ENCODE measurements at regions not wholly inside any gene's neighbourhood (a gene's known extent, or its start where the extent isn't known, plus 50 kb on each side); places are given as distances from the start of the nearest gene placed in this dataset.

DNA sequence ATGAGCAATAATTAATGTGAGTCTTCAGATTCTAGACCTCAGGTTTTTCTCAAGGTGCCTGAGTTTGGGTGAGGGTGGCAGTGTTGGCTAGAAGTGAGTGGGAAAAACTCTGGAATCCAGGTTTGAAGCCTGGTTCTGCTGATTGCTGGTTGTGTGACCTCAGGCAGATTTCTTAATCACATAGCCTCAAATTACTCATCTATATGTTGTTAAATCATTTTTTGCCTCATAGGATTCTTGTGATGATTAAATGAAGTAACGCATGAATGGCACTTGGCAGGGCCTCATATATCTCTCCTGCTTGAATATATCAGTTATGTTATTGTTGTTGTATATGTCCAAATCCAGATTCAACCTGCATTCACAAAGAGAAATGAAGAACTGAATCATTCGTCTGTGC, 60.5 kb downstream of the NR2F2 start:
- no peak for FAIRE-seq

DNA sequence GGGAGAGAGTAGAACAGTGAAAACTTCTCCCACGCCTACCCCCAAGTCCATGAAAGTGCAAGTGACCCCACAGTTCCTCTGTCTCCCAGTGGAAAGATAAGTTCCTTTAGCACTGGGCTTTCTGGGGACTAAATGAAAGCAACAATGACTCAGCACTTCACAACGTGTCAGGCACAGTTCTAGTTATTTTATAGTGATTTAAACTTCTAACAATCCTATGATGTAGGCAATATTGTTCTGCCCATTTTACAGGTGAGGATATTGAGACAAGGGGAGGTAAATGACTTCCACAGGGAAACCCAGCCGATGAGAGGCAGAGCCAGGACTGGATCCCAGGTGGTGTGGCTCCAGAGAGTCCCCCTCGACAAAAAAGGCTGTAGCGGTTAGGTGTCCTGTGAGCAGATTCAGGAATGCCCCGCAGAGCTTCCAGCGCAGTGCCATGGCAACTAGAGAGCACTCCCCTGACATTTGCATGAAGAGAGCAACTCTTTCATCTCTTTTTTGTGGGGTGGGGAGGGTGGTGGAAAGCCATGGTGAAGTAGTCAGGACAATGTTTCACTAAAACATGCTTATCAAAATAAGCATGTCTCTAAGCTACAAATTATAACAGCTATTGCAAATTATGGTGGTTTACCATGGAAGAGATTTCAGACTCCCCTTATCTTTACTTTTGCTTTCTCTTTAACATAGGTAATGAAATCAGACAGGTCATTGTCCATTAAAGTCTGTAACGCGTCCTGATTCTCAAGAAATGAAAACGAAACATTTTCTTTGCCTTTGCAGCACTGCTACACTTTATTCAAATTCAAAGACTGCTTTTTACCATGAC, 62.1 kb downstream of the NR2F2 start:
- no peak for FAIRE-seq

DNA sequence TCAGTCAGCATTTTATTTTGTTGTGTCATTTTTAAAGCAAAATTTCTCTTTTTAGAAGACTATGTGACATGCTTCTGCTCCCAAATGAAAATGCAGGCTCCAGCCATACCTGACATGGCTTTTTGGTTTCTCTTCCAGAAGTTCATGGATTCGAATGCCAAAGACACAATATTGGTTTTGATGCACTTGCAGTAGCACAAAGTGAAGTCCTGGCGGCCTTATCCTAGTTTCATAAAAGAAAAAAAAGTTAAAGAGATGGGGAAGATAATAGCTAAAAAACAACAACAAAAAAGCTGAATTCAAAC, 62.7 kb downstream of the NR2F2 start:
- FAIRE-seq = no peak

DNA sequence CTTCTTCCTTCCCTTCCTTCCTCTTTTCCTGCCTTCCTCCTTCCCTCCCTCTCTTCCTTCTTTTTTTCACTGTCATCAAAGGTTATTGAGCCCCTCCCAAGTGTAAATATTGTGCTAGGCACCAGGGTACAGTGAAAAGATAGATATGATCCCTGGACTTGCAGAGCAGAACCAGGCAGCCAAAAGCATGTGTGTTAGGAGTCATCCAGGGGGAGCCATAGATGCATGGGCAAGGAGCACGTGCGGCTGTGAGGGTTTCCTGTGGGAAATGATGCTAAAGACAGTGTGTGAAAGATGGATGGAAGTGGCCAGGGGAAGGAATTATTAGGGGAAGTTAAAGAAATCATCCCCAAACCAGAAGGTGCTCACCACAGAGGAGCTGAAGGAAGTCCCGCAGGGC, 65.2 kb downstream of the NR2F2 start:
- FAIRE-seq = no peak

DNA sequence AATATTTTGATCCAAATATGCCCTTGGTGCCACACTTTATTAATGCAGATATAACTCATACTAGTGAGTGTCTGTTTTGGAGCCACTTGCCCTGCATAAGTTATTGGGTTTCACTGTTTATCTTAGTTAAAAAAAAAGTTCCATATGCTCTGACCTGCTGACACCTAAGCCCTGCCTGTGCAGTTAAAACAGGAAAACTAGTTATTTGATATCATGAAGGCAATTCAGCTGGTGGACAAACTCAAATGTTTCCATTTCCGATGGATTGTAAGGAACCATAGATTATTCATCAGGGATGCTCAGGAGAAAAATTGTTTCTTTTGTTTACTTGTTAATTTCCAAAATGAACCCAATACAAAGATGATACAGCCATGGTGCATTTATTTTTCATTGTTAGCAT, 68.3 kb downstream of the NR2F2 start:
- no peak for FAIRE-seq

DNA sequence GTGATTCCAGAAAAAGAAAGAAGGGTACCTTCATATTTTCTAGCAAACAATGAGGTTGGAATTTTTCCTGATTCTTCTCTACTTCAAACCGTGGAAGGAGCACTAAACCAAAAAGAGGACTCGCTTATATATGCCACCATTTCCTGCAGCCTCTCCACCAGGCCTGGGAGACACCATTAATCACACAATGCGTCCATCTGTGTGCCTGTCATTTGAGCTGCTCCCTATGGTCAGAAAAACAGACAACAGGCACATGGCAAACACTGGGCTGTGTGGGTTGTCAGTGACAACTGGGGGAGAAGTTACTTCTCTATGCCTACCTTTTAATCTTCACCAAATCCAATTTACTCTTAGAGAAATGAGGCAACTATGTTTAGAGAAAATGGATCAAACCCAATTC, 71.9 kb downstream of the NR2F2 start:
- FAIRE-seq = no peak

DNA sequence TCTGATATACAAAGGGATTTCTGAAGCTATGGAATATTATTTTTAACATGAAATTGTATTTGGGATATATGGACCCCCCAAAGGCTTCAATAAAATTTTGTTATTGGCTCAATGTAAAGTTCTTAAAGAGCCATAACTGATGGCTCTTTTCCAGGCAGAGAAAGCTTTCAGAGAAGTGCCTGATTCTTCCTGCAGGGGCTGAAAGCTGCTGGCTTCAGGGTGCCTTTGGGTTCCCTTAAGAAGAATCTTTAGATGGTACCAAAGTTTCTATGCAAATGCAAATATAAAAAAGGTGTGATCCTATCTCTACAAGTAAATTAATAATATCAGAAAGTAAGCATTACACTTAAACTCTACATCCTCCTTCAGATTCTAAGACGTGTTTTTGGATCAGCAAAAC, 72.6 kb downstream of the NR2F2 start:
- no peak for FAIRE-seq

DNA sequence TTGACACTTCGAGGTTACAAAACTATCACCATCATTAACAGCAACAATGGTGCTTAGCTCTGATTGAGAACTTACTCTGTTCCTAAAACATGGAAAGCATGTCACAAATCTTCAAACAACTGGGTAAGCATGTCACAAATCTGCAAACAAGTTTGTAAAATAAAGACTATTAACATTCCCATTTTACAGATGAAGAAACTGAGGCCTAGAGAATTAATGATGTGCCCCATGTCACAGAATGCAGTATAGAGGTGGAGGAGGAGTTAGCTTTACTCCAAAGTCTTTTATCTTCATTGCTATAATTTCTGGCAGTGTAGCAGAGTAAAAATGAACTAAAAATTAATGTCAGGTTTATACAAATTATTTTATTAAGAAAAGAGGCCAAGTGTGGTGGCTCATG, 73.4 kb downstream of the NR2F2 start:
- FAIRE-seq = no peak

DNA sequence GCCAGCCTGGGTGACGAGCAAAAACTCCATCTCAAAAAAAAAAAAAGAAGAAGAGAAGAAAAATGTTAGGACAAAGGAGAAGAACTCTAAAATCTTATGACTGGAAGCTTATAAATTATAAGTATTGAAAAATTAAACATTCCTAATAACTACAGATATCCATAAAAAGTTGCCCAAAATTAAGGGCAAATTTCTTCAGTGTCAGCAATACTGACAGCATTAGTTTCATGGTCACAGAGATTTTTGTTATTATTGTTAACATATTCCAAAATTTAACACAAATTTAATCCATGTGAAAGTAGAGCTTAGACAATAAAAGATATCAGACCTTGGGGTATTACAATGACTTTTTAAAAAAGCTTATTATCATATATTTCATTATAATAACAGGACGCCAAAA, 74.1 kb downstream of the NR2F2 start:
- FAIRE-seq = no peak

DNA sequence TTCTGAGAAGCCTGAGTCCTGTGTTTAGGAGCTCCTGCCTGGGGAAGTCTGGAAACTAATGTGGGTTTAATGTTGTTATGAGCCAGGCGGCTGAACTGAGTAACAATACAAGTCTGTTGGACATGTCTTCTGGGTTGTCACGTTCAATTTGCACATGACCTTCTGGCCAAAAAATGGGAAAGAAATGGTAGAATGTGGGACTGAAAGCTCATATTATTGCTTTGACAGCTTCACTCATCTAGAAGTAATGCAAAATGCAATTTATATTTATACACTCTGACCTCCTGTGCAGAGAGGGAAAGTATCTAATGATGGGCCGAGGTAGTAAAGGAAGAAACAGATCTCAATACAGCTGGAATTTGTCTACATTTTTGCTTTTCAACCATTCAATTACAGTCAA, 75.8 kb downstream of the NR2F2 start:
- no peak for FAIRE-seq

DNA sequence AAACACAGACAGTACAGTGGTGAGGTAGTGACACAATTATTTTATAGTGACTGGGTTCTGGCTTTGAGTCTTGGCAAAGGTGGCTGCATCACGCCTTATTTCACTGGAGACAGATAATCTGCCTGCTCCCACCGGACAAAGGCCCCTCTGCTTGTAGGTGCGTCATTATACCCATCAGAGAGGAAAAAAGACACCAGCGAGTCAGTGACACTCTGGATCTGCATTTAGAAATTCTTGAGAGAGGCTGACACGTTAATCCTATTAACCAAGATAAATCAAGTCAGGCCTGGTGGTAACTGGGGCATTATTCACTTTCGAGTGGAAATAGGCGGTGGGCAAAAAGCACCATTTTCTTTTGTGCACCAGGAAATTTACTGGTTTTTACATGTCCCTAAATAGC, 76.2 kb downstream of the NR2F2 start:
- FAIRE-seq = no peak

DNA sequence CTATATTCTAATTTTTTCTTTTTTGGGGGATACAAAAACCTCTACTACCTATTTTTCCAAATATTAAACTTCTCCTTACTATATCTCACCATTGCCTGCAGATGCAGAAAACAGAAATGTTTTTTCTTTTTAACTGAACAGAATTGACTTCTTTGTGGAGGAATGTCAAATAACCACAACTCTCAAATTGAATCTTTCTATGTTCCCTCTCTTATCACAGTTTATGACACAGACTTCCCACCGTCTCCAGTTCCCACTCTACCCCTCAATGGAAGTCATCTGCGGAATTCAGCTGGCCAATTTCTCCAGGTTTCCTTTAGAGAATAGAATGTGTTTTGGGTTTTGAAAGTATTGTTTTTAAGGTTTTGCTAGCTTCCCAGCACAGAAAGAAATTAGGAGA, 77.0 kb downstream of the NR2F2 start:
- FAIRE-seq = no peak

DNA sequence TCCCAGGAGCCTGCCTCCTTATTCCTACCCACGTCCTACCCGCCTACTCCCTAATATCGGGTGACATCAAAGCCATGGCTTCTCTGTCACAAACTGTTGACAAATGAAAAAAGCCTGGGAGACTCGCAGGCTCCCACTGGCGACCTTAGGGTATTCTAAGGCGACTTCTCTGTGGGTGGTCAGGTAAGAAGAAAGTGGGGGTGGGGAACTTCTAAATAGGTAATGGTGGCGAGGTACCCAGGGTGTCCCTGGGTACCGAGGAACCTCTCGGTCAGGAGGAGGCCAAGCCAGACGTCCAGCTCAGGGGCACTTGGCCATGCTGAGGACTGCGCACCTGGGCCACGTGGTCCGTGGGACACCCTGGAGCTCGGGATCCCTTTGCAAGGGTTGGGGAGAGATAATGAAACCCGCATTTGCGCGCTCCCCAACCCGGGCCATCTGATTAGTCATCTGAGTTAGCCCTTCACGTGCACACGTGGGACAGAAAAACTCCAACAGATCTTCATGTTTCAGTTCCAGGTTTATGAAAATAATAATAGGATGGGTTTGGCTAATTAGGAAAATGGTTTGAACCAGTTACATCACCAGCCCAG, 78.2 kb downstream of the NR2F2 start:
- FAIRE-seq = no peak

DNA sequence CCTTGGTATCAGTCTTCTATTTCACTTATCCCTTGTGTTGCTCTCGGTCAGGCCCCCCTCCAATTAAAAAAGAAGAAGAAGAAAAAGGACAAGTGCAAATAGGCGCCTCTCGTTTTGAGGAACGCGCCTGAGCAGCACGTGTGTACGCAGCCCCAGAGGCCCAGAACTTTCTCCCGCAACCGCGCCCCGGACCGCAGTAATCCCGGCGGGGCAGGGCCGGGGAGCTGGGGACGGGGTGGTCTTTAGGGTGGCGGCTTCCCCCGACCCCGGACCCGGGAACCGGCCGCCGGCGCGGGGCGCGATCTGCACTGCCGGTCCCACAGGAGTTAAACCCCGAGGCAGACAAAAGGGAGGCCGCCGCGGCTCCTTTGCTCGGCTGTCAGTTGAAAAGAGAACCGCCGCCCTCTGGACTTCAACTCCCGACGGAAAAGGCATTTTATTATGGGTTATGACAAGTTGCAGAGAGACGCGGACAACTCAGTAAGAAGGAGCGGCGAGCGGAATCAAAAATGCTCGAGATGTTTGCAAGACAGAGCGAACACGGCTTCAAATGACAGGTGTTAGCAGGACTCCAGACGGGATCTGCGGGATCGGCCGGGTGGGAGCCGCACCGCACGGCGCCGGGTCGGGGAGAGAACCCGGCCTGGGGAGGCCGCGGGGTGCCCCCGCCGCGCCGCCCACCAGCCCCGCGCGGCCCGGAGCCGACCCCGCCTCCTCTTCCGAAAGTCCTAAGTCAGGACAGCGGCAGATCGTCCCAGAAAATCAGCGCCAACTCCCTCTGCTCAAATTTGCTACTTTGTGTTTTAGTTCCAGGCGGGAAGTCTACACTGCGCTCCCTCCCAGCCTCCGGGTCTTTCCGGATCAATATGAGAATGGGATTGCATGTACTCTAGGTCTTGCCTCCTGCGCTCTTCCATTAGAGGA, 79.0 kb downstream of the NR2F2 start:
- FAIRE-seq = no peak

DNA sequence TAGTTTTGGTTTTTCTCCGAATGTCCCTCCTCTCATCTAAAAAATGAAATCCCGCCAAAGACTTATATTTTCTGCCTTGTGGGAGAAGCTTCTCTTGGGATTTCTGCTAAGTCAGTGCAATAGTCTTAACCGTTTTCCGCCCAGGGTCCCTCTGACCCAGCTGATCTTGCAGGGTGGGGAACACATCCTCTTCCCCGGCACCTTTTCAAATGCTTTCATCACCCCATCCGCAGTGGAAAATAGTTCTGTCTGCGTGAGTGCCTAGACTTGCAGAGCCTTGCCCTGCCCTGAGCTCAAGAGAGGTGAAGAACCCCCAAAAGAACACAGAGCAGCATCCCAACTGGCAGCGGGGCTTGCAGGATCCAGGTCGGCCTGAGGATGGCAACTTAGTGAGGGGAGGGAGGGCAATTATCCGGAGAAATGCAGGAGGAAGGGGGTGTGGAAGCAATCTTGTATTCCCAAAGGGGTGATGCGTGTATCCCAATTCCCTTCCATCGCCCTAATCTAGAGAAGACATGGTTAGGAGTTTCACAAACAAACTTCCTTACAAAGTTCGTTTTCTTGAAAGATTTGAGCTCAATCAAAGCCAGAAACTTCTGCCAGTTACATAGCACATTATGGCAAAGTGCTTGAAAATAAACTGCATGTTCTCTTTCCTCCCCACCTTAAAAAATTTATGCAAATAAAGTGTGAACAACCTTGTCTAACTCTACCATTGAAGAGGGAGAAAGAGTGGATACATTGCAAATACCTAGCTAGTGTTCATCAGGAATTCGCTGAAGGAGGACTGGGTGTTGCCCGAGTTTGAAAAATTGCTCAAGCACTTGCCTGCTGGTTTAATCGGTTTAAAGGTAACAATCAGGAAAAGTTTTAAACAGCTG, 79.9 kb downstream of the NR2F2 start:
- FAIRE-seq = no peak

DNA sequence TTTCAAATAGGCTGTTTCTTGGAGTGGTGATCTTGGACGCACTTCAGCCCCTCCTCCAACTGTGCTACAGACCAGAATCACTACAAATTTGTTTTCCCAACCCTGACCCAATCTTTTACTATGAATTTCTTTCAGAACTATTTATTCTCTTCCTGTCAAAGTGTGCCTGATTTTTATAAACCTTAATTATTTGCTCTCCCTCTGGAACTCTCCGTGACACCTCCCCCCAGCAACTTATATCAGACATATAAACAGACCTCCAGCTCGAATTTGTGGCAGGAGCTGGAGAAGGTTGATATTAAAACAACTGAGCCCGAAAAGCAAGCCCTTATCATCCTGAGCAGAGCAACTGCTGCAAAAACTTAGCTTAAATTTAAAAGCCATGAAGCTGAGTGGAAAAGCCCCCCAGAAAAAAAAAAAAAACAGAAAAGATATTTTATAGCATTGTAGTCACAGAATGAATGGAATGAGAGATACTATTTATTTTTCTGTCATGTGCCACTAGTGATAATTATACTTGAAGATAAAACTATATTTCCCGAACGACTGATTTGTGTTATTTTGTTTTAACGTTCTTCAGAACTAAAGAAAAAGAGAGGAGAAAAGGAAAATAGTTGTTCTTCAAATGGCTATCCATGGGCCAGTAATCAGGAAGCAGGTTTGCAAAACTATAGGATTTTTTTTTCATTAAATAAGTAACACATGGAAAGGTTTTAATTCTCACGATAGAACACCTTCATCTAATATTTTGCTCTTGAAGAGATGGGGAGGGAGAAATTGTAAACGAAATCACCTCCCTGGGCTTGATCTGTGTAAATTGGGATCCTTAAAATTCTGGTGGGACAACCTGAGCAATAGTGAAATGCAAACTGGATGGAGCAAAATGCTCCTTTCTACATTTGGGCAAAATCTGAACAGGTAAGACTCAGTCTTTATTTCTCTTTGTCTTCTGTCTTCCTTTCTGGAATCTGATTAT, 80.8 kb downstream of the NR2F2 start:
- FAIRE-seq = no peak

DNA sequence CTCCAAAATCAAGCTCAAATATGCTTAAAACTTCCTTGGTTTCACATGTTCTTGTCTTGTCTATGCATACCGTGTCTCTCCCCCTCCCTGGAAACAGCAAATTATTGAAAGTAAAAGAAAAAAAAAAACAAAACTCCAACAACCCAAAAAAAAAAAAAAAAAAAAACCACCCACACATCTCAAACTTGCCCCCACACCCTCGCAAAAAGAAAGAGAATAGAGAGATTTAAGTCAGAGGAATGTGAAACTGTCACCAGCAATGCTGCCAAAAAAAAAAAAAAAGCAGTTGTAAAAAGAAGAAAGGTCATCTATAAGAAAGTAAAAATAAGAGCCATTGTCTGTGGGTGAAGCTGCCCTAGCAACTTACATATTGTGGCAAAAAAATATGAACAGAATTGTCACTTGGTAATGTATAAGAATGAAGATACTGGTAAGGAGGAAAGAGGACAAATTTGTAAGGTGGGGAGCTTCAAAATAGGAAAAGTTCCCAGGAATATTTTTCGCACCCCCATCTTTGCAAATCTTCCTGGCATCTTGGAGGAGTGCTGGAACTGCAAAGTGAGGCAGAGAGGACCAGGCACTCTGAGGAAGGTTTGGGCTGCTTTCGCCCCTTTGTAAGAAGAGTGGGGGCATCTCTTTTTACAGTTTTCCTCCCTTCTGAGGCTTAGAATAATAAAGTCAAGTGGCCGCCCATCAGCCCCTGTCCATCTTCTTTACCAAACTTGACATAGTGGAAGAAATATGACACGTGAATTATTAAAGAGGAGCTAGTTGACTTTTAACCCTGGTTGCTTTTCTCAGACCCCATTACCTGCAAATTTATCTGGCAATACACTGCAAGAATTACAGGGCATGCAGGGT, 81.8 kb downstream of the NR2F2 start:
- FAIRE-seq = no peak

DNA sequence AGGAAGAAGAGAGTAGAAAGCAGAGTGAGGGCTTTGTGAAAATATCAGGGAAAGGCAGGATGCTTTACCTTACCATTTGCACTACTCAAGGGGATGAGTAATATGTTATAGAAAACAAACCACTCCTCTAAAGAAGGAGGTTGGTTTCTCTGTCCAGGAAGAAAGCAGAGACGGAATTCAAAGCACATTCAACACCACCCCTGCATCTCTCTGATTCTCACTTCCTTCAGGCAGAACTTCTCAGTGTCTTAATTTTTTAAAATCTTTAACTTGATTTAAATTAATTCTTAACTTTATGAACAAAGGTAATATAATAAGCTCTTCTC, 82.4 kb downstream of the NR2F2 start:
- FAIRE-seq = no peak

DNA sequence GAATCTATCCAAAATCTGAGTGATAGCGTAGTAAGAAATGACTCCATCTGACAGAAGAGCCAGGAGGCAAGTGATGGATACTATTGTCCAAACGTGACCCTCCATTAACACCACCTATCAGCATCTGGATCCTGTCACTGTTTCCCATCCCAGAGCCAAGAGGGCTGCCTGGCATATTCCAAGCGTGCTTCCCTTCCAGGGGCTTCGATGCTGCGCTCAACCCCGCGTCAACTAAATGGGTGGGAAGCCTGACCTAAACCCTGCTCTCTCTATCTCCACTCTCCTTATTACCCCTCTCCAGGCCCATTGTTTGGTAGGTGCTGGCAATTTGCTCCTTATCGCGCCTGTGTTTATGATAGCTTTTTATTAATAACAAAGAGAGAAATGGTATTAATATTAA, 83.2 kb downstream of the NR2F2 start:
- no peak for FAIRE-seq

DNA sequence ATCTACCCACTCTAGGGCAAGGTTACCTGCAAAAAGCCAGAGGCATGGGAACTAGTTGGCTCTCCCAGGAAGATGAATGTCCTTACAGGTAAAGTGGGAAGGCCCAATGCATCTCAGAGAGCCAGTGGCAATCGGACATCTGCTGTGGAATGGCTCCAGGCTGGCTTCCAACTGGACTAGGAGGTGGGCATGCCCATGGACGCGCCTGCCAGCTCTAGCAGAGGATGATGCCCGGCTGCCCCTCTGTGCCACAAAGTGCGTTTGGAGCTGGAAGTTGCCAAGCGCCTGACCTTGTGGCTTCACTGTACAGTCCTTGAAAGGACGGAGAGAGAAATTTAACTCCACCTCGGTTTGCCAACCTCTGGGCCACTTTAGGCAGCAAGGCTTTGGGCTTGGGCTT, 84.4 kb downstream of the NR2F2 start:
- FAIRE-seq = no peak

All from TTC549 (cell line).